DMS53 treated with DMSO at 0.1 percent for 48 hours (cell line): ENCODE measurements at regions not wholly inside any gene's neighbourhood (a gene's known extent, or its start where the extent isn't known, plus 50 kb on each side); places are given as distances from the start of the nearest gene placed in this dataset.
"Not testable (repeated sequence)": the region's sequence is repeated elsewhere in the genome, so short reads cannot be mapped to it uniquely, and the experiment has no call there.

Experiments used
- DNase-seq: peaks from one replicate; lab custom pipeline; 2025; ENCODE audit not compliant: unreplicated experiment; lab: John Stamatoyannopoulos, UW

- no peak for DNase-seq
Observed at GRCh38 chr4:94141001-94141400, 66.7 kb upstream of the SMARCAD1 start.

- peak; percentile 38 for DNase-seq
Observed at GRCh38 chr4:94148052-94148451, 59.6 kb upstream of the SMARCAD1 start.

DNA sequence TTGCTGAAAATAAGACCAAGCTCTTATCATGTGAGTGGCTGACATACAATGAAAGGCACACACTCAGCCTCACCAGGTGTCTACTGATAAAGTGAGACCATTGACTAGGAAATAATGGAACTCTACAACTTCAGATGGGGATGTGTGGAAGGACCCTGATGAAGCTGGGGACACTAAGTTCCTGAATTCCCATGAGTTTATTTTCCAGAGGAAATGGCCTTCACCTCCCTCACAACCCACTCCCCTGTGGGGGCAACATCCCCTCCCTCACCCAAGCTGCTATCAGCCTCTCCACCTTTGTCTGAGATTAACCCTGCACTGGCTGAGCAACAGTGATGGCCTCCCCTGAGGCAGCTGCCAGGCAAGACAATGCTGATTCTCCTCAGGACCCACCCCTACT, 55.2 kb upstream of the SMARCAD1 start:
- DNase-seq = no peak

GRCh38 chr4:94155404-94155803, 52.3 kb upstream of the SMARCAD1 start:
- not testable (repeated sequence) for DNase-seq

- no peak for DNase-seq
Observed at GRCh38 chr4:94156826-94157225, 50.8 kb upstream of the SMARCAD1 start.
